Germinal center (tissue), 1 donor: ENCODE measurements at regions not wholly inside any gene's neighbourhood (a gene's known extent, or its start where the extent isn't known, plus 50 kb on each side); places are given as distances from the start of the nearest gene placed in this dataset.

Source experiments
- DNase-seq: peaks from one replicate; pipeline ENCODE4 v3.0.0; 2012; ENCODE audit warnings: mixed read lengths, low spot score

DNA sequence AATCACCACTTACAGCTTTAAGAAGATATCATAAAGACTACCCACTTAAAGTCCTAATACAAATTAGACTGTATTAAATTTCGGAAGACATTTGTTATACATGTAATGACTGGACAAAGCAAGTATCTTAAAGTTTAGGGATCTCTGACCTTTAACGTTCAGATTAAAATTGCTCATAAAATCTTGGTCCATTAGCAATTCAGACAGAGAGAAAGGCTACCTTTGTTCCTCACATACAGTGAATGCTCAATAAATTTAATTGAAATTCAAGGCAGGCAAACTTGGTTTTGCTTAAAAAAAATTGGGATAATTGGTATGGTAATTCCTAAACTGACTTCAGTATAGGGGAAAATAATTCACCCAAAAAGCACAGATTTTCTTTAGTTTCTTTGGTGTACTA lies 285.9 kb upstream of the EMCN start:
- no peak for DNase-seq

DNA sequence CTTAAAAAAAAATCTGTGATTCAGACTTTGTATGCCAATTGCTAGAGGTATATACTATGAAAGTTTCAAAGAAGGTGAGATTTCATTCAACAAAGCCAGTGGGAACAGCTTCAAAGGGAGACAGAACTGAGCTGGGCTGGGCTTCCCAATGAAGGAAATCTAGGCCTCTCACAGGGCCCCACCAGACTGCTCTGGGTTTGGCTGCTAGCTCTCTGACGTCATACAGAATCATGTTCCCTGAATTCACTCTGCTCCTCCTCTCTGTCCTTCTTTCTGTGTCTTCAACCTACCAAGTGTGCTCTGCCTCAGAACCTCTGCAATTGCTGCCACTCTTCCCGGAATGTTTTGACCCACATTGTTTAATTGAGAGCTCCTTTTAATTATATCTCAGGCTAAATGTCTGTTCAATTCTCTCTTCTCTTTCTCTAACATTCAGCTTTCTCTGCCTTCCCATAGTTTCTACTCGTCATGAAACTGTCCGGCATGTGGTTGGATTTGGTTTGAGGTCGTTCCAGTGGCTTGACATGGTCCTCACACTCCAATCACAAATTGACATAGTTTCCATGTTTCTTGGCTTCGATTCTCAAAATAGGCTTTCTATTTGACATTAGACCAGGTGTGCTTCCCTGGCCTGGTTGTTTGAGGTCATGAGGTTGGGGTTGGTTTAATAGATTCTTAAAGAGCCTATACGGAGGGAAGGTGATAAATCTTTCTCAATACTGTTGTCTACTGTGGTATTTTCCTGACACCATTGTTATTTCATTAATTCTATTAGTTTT lies 282.1 kb upstream of the EMCN start:
- no peak for DNase-seq

DNA sequence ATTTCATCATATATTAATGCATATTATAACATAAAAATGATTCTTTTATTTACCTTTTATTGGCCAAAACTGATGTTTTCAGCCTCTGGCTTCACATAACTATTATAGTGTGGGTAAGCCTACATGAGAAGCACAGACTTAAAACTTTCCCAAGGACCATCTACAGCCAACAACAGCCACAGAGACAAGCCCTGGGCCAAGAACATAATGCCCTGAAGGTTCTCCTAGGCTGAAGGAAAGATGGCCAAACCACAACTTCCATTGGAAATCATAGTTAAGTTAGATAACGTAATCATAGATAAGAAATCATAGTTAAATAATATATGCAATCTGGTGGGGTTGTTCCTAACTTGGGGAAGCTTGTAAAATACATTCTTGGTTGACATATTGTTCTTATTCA lies 280.0 kb upstream of the EMCN start:
- DNase-seq: no peak

GRCh38 chr4:100797356-100797755 lies 279.5 kb upstream of the EMCN start:
- no peak for DNase-seq

DNA sequence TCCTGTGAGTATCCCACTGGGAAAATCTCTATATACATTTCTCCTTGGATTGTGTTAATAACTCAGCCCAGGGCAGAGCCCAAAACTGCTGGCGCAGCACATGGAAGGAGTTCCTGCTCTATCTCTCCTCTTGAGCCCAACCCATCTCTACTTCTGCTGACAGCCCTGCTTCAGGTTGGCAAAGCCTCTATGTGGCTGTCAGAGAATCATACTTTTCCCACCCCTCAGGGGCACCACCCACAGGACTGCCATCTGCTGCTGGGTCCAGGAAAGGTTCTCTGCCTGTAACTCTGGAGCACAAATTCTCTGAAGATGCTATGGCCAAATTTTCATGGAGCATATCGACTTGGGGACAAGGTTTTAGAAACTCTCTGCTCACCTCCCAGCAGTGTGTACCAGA lies 278.5 kb upstream of the EMCN start:
- no peak for DNase-seq

- no peak for DNase-seq
These were observed 277.8 kb upstream of the EMCN start for GRCh38 chr4:100795581-100795980.

- no peak for DNase-seq
These were observed 273.2 kb upstream of the EMCN start for GRCh38 chr4:100790836-100791615.

DNA sequence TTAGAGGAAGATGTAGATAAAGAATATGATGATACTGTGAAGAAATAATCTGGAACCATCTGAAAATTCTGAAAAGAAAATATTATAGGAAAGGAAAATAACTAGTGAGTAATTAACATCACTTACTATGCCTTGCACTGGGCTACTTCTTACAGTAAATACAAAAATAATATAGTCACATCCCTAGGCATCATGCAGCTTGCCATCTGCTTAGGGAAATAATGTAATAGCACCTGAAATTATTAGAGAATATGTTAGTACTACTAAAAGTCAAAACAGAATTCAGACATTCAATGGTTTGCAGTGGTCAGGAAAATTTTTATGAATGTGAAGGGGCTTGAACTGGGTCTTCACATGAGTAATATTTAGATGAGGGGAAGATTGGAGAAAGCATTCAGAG lies 272.2 kb upstream of the EMCN start:
- DNase-seq: no peak

DNA sequence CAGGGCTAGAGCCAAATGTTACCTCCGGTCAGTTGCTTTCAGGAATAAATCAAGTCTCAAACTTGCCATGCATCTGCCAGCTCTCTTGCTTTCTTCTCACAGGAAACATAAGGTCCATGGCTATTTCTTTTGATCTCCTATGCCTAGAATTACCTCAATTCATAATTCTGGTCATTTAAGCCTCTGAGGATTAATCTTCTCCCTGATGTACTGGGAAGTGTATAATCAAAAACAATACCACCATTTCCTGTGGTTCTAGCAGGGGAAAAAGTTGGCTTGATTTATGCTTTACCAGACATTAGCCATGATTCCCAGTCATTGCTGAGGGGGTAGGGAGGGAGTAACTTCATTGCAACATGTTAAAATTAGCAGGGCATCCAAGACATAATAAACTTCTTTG lies 268.7 kb upstream of the EMCN start:
- DNase-seq: no peak

DNA sequence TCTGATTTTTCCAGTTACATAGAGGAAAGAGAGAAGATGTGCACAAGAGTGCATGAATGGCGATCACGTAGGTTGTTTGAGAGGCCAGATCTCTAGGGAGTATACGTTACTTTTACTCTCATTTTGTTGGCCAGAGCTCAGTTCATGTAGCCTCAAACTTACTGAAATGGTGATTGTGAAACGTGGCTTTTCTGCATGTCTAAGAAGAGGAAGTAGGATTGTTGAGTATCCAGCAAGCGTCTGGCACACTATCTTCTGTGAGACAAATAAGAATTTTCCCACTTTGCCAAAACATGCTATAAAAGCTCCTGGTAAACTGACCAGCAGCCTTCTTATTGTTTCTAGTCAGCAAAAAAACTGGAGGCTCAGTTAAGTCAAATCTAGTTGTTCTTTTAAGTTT lies 264.5 kb upstream of the EMCN start:
- no peak for DNase-seq

- DNase-seq: no peak
These were observed 263.6 kb upstream of the EMCN start for GRCh38 chr4:100781435-100781834.

DNA sequence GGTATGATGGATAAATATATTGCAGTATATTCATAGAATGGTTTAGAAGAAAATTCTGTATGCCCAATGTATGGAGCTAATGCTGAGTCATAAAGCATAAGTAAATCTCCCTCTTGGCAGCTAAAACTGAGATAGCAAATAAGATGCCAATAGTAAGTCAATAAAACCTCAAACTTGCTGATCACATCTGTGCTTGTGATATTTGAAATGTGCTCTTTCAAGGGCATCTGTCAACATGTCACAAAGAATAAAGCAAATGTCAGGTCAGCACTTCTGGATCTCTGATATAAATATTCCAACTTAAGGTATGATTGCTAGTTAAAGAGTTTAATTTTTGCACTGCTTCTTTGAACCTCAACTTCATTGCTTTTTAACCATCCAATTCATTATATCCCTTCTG lies 262.3 kb upstream of the EMCN start:
- no peak for DNase-seq

DNA sequence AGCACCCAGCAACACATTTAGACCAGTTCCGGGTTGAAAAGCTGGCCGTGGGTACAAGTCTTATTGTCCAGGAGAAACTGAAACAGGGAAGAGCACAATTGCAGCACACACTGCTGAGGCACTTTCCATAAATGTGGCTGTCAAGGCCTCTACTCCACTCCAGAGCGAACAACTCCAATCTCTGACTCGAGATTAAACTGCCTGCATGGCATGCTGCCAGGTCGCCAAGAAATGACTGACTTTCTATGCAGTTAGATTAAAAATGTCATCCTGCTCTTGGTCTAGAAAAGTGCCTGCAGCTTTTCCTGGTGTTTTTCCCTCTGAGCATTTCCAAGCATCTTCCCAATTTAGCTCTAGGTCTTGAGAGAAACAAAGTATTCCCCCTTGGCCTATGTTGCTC lies 260.6 kb upstream of the EMCN start:
- no peak for DNase-seq

GRCh38 chr4:100762738-100763137 lies 244.9 kb upstream of the EMCN start:
- DNase-seq: no peak

GRCh38 chr4:100754751-100755150 lies 236.9 kb upstream of the EMCN start:
- DNase-seq: no peak

GRCh38 chr4:100746141-100746739 lies 228.4 kb upstream of the EMCN start:
- no peak for DNase-seq

- DNase-seq: no peak
These were observed 224.2 kb upstream of the EMCN start for GRCh38 chr4:100742045-100742444.

- DNase-seq: no peak
These were observed 221.6 kb upstream of the EMCN start for GRCh38 chr4:100739426-100739825.

- DNase-seq: no peak
These were observed 220.7 kb upstream of the EMCN start for GRCh38 chr4:100738196-100739165.

- DNase-seq: no peak
These were observed 219.0 kb upstream of the EMCN start for GRCh38 chr4:100736641-100737451.

DNA sequence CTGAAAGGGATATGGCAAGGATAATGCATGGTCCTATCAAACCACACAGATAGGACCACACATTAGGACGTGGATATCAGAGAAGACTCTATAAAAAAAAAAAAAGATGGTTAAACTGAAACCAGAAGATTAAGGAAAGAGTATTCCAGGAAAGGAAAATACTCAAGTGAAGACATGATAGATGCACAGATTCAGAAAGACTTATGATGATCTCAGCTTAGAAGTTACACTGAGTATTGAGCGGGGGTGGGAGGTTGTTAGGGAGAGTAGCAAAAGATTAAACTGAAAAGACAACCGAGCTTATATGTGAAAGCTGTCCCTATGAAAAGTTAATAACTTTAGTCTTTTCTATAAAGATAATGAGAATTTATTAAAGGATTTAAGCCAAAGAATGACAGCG lies 211.0 kb upstream of the EMCN start:
- DNase-seq: no peak
